Activated T-helper 2 cell treated with anti-CD3 and anti-CD28 coated beads, Interferon-gamma antibody, Interleukin-2, Interleukin-4, amounts not matched to agents 10 μg/mL and 5 μg/mL and 100 μg/mL, durations not matched to agents 14 hours and 24 hours and 36 hours (primary cell): ENCODE measurements at regions not wholly inside any gene's neighbourhood (a gene's known extent, or its start where the extent isn't known, plus 50 kb on each side); places are given as distances from the start of the nearest gene placed in this dataset.

Source experiments
- DNase-seq: peaks from one replicate; pipeline ENCODE4 v3.0.0; 2021; ENCODE audit warnings: low spot score
- H3K27ac Mint-ChIP-seq: one replicate; pipeline ENCODE4 v1.8.0; 2021; ENCODE audit warnings: mixed read lengths
- H3K27me3 Mint-ChIP-seq: one replicate; pipeline ENCODE4 v1.8.0; 2021; ENCODE audit warnings: low read depth, mixed read lengths
- H3K36me3 Mint-ChIP-seq: one replicate; pipeline ENCODE4 v1.8.0; 2021; ENCODE audit warnings: low read depth, mixed read lengths
- H3K4me1 Mint-ChIP-seq: one replicate; pipeline ENCODE4 v1.8.0; 2021; ENCODE audit warnings: low read depth, mixed read lengths
- H3K4me3 Mint-ChIP-seq: one replicate; pipeline ENCODE4 v1.8.0; 2021; ENCODE audit warnings: low read depth, mild to moderate bottlenecking, moderate library complexity, mixed read lengths
- H3K9me3 Mint-ChIP-seq: one replicate; pipeline ENCODE4 v1.8.0; 2021; ENCODE audit warnings: mixed read lengths
- intact Hi-C: fragments of 100-400 bp; cut with micrococcal nuclease; formaldehyde crosslinking; loops from one replicate; pipeline ENCODE4 v1.15.1; 2023

DNA sequence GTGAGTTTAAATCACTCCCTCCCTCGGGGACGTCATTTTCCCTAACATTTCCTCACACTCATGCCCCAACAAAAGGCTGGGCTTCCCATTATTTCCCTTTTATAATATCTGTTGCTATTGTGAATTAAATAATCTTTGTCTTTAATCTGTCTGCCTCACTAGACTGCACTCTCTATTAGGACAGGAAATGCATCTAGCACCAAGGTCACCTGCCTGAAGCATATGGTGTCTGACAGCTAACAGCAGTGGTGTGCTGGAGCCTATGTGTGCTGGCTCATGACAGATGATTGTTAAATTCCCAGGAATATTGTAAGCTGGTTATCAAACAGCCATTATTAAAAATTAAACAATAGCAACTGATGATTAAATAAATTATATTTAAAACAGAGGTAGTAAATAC, 237.0 kb upstream of the CEP162 start:
- intact Hi-C loops, result no loop called here
- no peaks in the 10 kb centered on the region for H3K27me3 Mint-ChIP-seq
- no peaks in the 10 kb centered on the region for H3K4me1 Mint-ChIP-seq
- no peak overlapping the region for H3K4me3 Mint-ChIP-seq
- H3K36me3 Mint-ChIP-seq, result no peaks in the 10 kb centered on the region
- H3K27ac Mint-ChIP-seq, result no peak overlapping the region
- H3K9me3 Mint-ChIP-seq, result no peaks in the 10 kb centered on the region
- no peak for DNase-seq

DNA sequence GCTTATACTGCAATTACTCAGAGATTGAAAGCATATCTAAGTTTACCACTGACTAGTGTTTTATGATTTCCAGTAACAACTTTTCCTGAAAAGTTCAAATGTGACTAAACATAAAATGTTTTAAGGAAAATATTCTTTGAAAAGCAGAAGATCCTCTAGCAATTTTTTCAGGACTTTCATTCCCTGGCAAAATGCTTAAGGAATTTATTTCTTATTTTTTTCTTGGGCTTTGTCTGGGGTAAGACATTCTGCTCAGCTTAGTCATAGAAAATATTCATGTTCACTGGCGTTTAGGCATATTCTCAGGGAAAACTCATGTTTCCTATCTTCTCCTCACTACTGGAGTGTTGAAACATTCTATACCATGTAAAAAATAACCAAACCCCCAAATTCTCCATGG, 235.3 kb upstream of the CEP162 start:
- H3K9me3 Mint-ChIP-seq, result no peaks in the 10 kb centered on the region
- no peak for DNase-seq
- no peak overlapping the region for H3K4me3 Mint-ChIP-seq
- no peaks in the 10 kb centered on the region for H3K27me3 Mint-ChIP-seq
- no peaks in the 10 kb centered on the region for H3K4me1 Mint-ChIP-seq
- H3K36me3 Mint-ChIP-seq, result no peaks in the 10 kb centered on the region
- intact Hi-C loops, result no loop called here
- H3K27ac Mint-ChIP-seq, result no peak overlapping the region

DNA sequence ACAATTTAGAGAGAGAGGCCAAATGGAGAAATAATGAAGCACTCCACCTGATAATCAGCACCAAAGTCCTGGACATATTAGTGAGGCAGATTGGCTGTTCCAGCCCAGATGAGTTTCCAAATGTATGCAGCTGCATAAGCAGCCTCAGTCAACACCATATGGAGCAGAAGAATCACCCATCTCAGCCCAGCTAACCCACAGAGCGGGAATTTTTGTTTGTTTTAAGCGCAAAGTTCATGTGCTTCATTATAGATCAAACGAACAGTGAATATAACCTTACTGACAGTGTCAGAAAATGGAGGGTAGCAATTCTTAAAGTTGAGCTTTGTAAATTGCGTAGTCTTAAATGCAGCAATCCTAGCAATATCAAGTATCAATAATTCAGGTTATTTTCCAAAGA, 234.0 kb upstream of the CEP162 start:
- no peaks in the 10 kb centered on the region for H3K27me3 Mint-ChIP-seq
- DNase-seq, result no peak
- H3K4me3 Mint-ChIP-seq, result no peak overlapping the region
- no peaks in the 10 kb centered on the region for H3K4me1 Mint-ChIP-seq
- no peaks in the 10 kb centered on the region for H3K36me3 Mint-ChIP-seq
- no peaks in the 10 kb centered on the region for H3K9me3 Mint-ChIP-seq
- intact Hi-C loops, result no loop called here
- no peak overlapping the region for H3K27ac Mint-ChIP-seq

DNA sequence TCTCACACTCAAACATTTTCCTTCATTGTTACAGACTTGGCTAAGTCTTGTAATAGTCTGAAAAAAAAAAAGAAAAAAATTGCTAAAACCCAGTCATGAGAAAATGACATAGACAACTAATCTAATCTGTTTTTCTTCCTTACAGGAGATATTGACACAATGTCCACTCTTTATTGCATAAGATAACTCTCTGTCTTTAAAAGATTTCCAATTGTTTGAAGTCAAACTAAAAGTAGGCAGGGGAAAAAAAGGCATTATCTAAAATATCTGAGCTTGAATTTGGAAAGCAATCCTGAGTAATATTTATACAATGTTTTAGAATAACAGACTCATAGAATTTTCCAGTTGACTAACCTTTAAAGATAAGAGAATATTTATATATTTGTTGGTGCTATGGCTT, 233.0 kb upstream of the CEP162 start:
- H3K36me3 Mint-ChIP-seq, result no peaks in the 10 kb centered on the region
- no peak overlapping the region for H3K27ac Mint-ChIP-seq
- no peak overlapping the region for H3K4me3 Mint-ChIP-seq
- no peaks in the 10 kb centered on the region for H3K27me3 Mint-ChIP-seq
- no peaks in the 10 kb centered on the region for H3K4me1 Mint-ChIP-seq
- DNase-seq, result no peak
- H3K9me3 Mint-ChIP-seq, result no peaks in the 10 kb centered on the region
- intact Hi-C loops, result no loop called here

DNA sequence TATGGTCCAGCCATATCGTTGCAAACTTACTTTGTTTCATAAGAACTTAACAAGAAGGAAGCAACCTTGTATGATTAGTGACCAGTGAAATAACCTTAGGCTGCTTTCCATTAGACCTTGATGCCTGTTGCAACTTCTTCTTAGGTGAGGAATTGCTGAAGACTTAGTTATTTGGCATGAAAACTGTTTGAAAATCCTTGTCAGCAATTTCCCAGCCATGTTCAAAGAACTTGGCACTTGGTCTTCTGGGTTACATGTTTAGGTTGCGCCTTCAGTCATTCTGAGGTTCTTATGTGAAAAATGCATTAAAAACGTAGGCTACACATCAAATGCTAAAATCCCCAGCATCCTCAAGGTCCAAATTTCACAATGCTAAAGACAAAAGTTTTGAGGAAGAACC, 232.0 kb upstream of the CEP162 start:
- no peak overlapping the region for H3K27ac Mint-ChIP-seq
- intact Hi-C loops, result no loop called here
- no peaks in the 10 kb centered on the region for H3K4me1 Mint-ChIP-seq
- no peaks in the 10 kb centered on the region for H3K27me3 Mint-ChIP-seq
- H3K36me3 Mint-ChIP-seq, result no peaks in the 10 kb centered on the region
- no peaks in the 10 kb centered on the region for H3K9me3 Mint-ChIP-seq
- H3K4me3 Mint-ChIP-seq, result no peak overlapping the region
- DNase-seq, result no peak

- no peak for DNase-seq
- H3K4me1 Mint-ChIP-seq, result no peaks in the 10 kb centered on the region
- intact Hi-C loops, result no loop called here
Observed at GRCh38 chr6:84458271-84458670, 230.8 kb upstream of the CEP162 start.

DNA sequence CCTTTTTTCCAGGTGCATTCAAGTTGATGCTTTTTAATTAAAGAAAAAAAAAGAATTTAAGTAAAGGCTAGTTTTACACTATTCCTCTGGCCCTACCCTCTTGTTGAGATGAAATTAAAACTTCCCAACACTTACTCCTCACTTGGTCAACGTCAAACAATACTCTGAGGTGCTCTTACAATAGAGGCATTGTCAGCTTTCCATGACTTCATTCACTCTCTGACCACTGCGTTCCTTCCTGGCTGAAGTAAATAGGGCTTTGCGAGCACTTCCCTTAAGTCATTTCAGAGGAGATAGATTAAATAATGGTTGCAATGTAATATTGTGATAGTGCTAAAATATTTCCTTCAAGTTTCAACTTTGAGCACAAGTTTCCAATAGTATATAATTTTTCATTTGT, 229.8 kb upstream of the CEP162 start:
- DNase-seq, result no peak
- Mint-ChIP-seq H3K4me3 (no peak overlapping the region), H3K4me1 (no peaks in the 10 kb centered on the region), H3K27ac (no peak overlapping the region), H3K27me3 (no peaks in the 10 kb centered on the region), H3K9me3 (no peaks in the 10 kb centered on the region), H3K36me3 (no peaks in the 10 kb centered on the region)
- intact Hi-C loops, result no loop called here

More at GRCh38 chr6:84458271-84458670, 230.8 kb upstream of the CEP162 start:
- Mint-ChIP-seq H3K27me3 (no peaks in the 10 kb centered on the region), H3K9me3 (no peaks in the 10 kb centered on the region), H3K36me3 (no peaks in the 10 kb centered on the region), H3K4me3 (no peak overlapping the region), H3K27ac (no peak overlapping the region)

GRCh38 chr6:84456803-84457202, 229.4 kb upstream of the CEP162 start:
- Mint-ChIP-seq H3K9me3 (no peaks in the 10 kb centered on the region), H3K27ac (no peak overlapping the region), H3K4me1 (no peaks in the 10 kb centered on the region), H3K27me3 (no peaks in the 10 kb centered on the region), H3K4me3 (no peak overlapping the region), H3K36me3 (no peaks in the 10 kb centered on the region)
- no peak for DNase-seq
- intact Hi-C loops, result no loop called here

DNA sequence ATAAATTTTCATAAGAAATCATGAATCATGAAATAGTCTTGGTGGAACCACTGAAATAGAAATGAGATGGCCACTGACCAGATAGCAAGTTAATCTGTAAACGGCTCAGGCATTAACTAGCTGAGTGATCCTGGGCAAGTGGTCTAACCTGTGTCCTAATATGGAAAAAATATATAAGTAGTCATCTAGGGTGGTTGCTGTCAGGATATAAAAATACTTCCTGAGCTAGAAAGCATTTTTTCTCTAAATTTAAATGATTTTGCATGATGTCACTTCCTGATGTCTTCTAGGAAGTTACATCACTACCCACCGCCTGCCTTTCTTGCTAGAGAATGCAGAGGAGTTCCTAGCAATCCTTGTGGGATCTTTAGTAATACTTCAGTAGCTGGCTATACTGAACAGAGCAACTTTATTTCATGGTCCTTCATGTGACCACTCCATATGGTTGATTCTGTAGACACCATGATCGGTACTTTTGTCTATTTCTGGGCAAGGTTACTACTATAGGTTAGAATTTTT, 228.1 kb upstream of the CEP162 start:
- no peak for DNase-seq
- no peak overlapping the region for H3K27ac Mint-ChIP-seq
- H3K36me3 Mint-ChIP-seq, result no peaks in the 10 kb centered on the region
- no peaks in the 10 kb centered on the region for H3K9me3 Mint-ChIP-seq
- intact Hi-C loops, result no loop called here
- no peak overlapping the region for H3K4me3 Mint-ChIP-seq
- no peaks in the 10 kb centered on the region for H3K4me1 Mint-ChIP-seq
- no peaks in the 10 kb centered on the region for H3K27me3 Mint-ChIP-seq

DNA sequence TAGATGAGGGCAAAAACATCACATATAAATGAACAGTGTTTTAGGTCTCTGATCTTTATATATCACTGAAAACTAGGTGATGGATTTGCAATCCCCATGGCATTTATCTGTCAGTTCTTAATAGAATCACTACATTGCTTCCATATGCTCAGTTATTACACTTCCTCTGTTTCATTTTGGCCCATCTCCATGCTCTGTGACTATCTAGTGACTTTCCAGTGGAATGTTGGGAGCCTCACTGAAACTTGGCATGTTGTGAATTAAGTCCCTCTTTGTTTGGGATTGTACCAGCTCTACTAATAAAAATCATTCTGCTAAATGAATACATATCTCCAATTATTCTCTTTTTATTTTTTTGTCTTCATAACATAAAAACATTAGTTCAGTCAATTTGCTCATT, 226.1 kb upstream of the CEP162 start:
- H3K9me3 Mint-ChIP-seq, result no peaks in the 10 kb centered on the region
- no peak overlapping the region for H3K27ac Mint-ChIP-seq
- no peaks in the 10 kb centered on the region for H3K4me1 Mint-ChIP-seq
- no peaks in the 10 kb centered on the region for H3K27me3 Mint-ChIP-seq
- H3K36me3 Mint-ChIP-seq, result no peaks in the 10 kb centered on the region
- intact Hi-C loops, result no loop called here
- no peak for DNase-seq
- H3K4me3 Mint-ChIP-seq, result no peak overlapping the region

DNA sequence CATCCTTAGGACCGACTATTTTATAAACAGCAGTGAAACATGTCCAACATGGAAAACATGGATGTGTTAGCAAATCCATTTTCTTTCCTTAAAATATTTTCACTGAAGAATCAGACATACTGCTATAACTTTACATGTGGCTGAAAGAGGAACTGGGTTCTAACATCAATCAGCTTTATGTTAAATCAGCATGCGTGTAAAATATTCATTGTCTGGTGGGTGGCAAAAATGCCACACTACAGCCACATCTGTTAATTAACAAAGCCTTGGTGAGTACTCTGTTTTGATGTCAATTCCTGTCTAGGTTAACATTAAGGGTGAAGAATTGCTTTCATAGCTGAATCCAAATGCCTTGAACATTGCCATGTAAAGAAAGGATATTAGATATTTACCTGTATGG, 222.6 kb upstream of the CEP162 start:
- no peak overlapping the region for H3K27ac Mint-ChIP-seq
- no peaks in the 10 kb centered on the region for H3K9me3 Mint-ChIP-seq
- no peaks in the 10 kb centered on the region for H3K36me3 Mint-ChIP-seq
- intact Hi-C loops, result no loop called here
- H3K27me3 Mint-ChIP-seq, result no peaks in the 10 kb centered on the region
- no peaks in the 10 kb centered on the region for H3K4me1 Mint-ChIP-seq
- no peak overlapping the region for H3K4me3 Mint-ChIP-seq
- no peak for DNase-seq

GRCh38 chr6:84449220-84449619, 221.8 kb upstream of the CEP162 start:
- no peaks in the 10 kb centered on the region for H3K4me1 Mint-ChIP-seq
- no peak overlapping the region for H3K27ac Mint-ChIP-seq
- H3K27me3 Mint-ChIP-seq, result no peaks in the 10 kb centered on the region
- no peaks in the 10 kb centered on the region for H3K9me3 Mint-ChIP-seq
- no peak overlapping the region for H3K4me3 Mint-ChIP-seq
- H3K36me3 Mint-ChIP-seq, result no peaks in the 10 kb centered on the region
- no peak for DNase-seq
- intact Hi-C loops, result no loop called here

- no peak overlapping the region for H3K27ac Mint-ChIP-seq
- H3K36me3 Mint-ChIP-seq, result no peaks in the 10 kb centered on the region
- no peaks in the 10 kb centered on the region for H3K27me3 Mint-ChIP-seq
- intact Hi-C loops, result no loop called here
- H3K9me3 Mint-ChIP-seq, result no peaks in the 10 kb centered on the region
- no peak for DNase-seq
- H3K4me3 Mint-ChIP-seq, result no peak overlapping the region
- no peaks in the 10 kb centered on the region for H3K4me1 Mint-ChIP-seq
Observed at GRCh38 chr6:84448331-84448730, 220.9 kb upstream of the CEP162 start.

GRCh38 chr6:84447651-84448050, 220.2 kb upstream of the CEP162 start:
- Mint-ChIP-seq H3K4me3 (no peak overlapping the region), H3K36me3 (no peaks in the 10 kb centered on the region), H3K27ac (no peak overlapping the region), H3K4me1 (no peaks in the 10 kb centered on the region), H3K27me3 (no peaks in the 10 kb centered on the region), H3K9me3 (no peaks in the 10 kb centered on the region)
- DNase-seq, result no peak
- intact Hi-C loops, result no loop called here
